PC-9 (cell line): ENCODE measurements at regions not wholly inside any gene's neighbourhood (a gene's known extent, or its start where the extent isn't known, plus 50 kb on each side); places are given as distances from the start of the nearest gene placed in this dataset.

ENCODE experiments used
- BruUV-seq: library from RNA; stranded (reverse); fragments of 400-500 nt; replicated peaks from 2 replicates; lab custom pipeline; 2021; lab: Mats Ljungman, UMichigan
- CTCF ChIA-PET: fragments of 300-600 bp; sonication (Branson Sonifier 250); formaldehyde crosslinking; loops from one replicate; lab custom pipeline; 2022; ENCODE audit warnings: antibody characterized with exemption; lab: Charles Lee
- POLR2A ChIA-PET: fragments of 300-600 bp; sonication (Branson Sonifier 250); formaldehyde crosslinking; loops from one replicate; lab custom pipeline; 2022; ENCODE audit warnings: antibody characterized with exemption; ENCODE audit not compliant: unreplicated experiment; lab: Charles Lee
- DNase-seq, 2 experiments: peaks; one replicate each; pipeline versions ENCODE4 v3.0.0 to v3.0.0-alpha.2; 2015 to 2022; ENCODE audit warnings: mixed read lengths in 1 of 2
- H2AFZ ChIP-seq: fragments of 200-600 bp; sonication (generic); 2 replicates; pipeline ENCODE4 v1.8.1; 2017; ENCODE audit warnings: antibody characterized with exemption
- H3F3A ChIP-seq: fragments of 200-600 bp; sonication (generic); 2 replicates; pipeline ENCODE4 v1.8.1; 2017; ENCODE audit warnings: antibody characterized with exemption, mild to moderate bottlenecking, low read depth; ENCODE audit not compliant: insufficient read depth
- H3K27ac ChIP-seq: fragments of 200-600 bp; sonication (generic); 2 replicates; pipeline ENCODE4 v1.6.1; 2016; ENCODE audit warnings: mixed run types
- H3K27me3 ChIP-seq: fragments of 200-600 bp; sonication (generic); 2 replicates; pipeline ENCODE4 v1.6.1; 2016; ENCODE audit warnings: low read depth, mixed run types; ENCODE audit not compliant: insufficient read depth
- H3K36me3 ChIP-seq: fragments of 200-600 bp; sonication (generic); 2 replicates; pipeline ENCODE4 v1.6.1; 2016; ENCODE audit warnings: low read depth, mixed run types
- H3K4me1 ChIP-seq: fragments of 200-600 bp; sonication (generic); replicated peaks from 2 replicates; pipeline ENCODE4 v1.6.1; 2016; ENCODE audit warnings: mixed run types; ENCODE audit not compliant: insufficient read depth
- H3K4me2 ChIP-seq: fragments of 200-600 bp; sonication (generic); 2 replicates; pipeline ENCODE4 v1.6.1; 2017; ENCODE audit warnings: mixed run types
- H3K4me3 ChIP-seq: fragments of 200-600 bp; sonication (generic); 2 replicates; pipeline ENCODE4 v1.6.1; 2016; ENCODE audit warnings: mixed run types
- H3K79me2 ChIP-seq: fragments of 200-600 bp; sonication (generic); 2 replicates; pipeline ENCODE4 v1.6.1; 2017; ENCODE audit warnings: low read depth, mixed run types
- H3K9me2 ChIP-seq: fragments of 200-600 bp; sonication (generic); 2 replicates; pipeline ENCODE4 v1.8.1; 2017; ENCODE audit warnings: mild to moderate bottlenecking; ENCODE audit not compliant: insufficient read depth
- H3K9me3 ChIP-seq: fragments of 200-600 bp; sonication (generic); 2 replicates; pipeline ENCODE4 v1.8.1; 2016; ENCODE audit warnings: low read depth; ENCODE audit not compliant: insufficient read depth
- H4K20me1 ChIP-seq: fragments of 200-600 bp; sonication (generic); 2 replicates; pipeline ENCODE4 v1.8.1; 2017; ENCODE audit not compliant: insufficient read depth
- CTCF ChIP-seq: fragments of 200-600 bp; sonication (generic); conservative IDR thresholded peaks from 2 replicates; pipeline ENCODE4 v1.6.1; 2017; ENCODE audit warnings: mixed run types, antibody characterized with exemption, mild to moderate bottlenecking, moderate library complexity
- EZH2 ChIP-seq: fragments of 200-600 bp; sonication (generic); IDR thresholded peaks from 2 replicates; pipeline ENCODE4 v1.8.0; 2017; ENCODE audit warnings: antibody characterized with exemption, low read depth
- intact Hi-C: fragments of 100-400 bp; cut with micrococcal nuclease; formaldehyde crosslinking; loops from one replicate; pipeline ENCODE4 v1.10.0; 2022; ENCODE audit not compliant: unreplicated experiment

GRCh38 chr2:8268172-8268783 is 413.6 kb upstream of the ID2 start:
- no peak overlapping the region for H2AFZ ChIP-seq
- no peaks in the 10 kb centered on the region for H3K79me2 ChIP-seq
- no peaks in the 10 kb centered on the region for H3F3A ChIP-seq
- TF ChIP-seq EZH2 (no peak), CTCF (no peak)
- POLR2A ChIA-PET: no interaction called here
- H3K27me3 ChIP-seq: peaks cover 30% of the 10 kb centered on the region
- no peak overlapping the region for H3K4me2 ChIP-seq
- BruUV-seq: no TSS peak
- H3K4me1 ChIP-seq: no peaks in the 10 kb centered on the region
- CTCF ChIA-PET: no interaction called here
- DNase-seq: no peak
- no peak overlapping the region for H3K27ac ChIP-seq
- no peaks in the 10 kb centered on the region for H3K9me3 ChIP-seq
- intact Hi-C loops: no loop called here
- no peaks in the 10 kb centered on the region for H3K9me2 ChIP-seq
- H3K4me3 ChIP-seq: no peak overlapping the region
- H4K20me1 ChIP-seq: no peaks in the 10 kb centered on the region; the same call in 1 of the 2 replicates
- H3K36me3 ChIP-seq: no peaks in the 10 kb centered on the region

- intact Hi-C loops: no loop called here
- no peak overlapping the region for H2AFZ ChIP-seq
- no peaks in the 10 kb centered on the region for H3K36me3 ChIP-seq
- no peaks in the 10 kb centered on the region for H3K79me2 ChIP-seq
- ChIA-PET POLR2A (no interaction called here), CTCF (no interaction called here)
- H3K9me2 ChIP-seq: no peaks in the 10 kb centered on the region
- no peak overlapping the region for H3K4me3 ChIP-seq
- no peaks in the 10 kb centered on the region for H3K9me3 ChIP-seq
- no peaks in the 10 kb centered on the region for H3K4me1 ChIP-seq
- BruUV-seq: no TSS peak
- no peak overlapping the region for H3K4me2 ChIP-seq
- DNase-seq: no peak
- H3K27ac ChIP-seq: no peak overlapping the region
- no peaks in the 10 kb centered on the region for H3F3A ChIP-seq
- TF ChIP-seq CTCF: no peak
- no peak for TF ChIP-seq EZH2
- H4K20me1 ChIP-seq: no peaks in the 10 kb centered on the region; the same call in 1 of the 2 replicates
- H3K27me3 ChIP-seq: peaks cover 29% of the 10 kb centered on the region
Observed at GRCh38 chr2:8270699-8271098, 411.2 kb upstream of the ID2 start.

- no peak for DNase-seq
- H4K20me1 ChIP-seq: no peaks in the 10 kb centered on the region; the same call in 1 of the 2 replicates
- ChIA-PET CTCF (no interaction called here), POLR2A (no interaction called here)
- H3K27ac ChIP-seq: no peak overlapping the region
- H2AFZ ChIP-seq: no peak overlapping the region
- H3K9me3 ChIP-seq: no peaks in the 10 kb centered on the region
- intact Hi-C loops: no loop called here
- no peak overlapping the region for H3K4me3 ChIP-seq
- H3F3A ChIP-seq: no peaks in the 10 kb centered on the region
- no TSS peak for BruUV-seq
- TF ChIP-seq EZH2 (no peak), CTCF (no peak)
- no peaks in the 10 kb centered on the region for H3K9me2 ChIP-seq
- no peak overlapping the region for H3K4me2 ChIP-seq
- H3K4me1 ChIP-seq: no peaks in the 10 kb centered on the region
- H3K36me3 ChIP-seq: no peaks in the 10 kb centered on the region
- H3K27me3 ChIP-seq: peaks cover 32% of the 10 kb centered on the region
- no peaks in the 10 kb centered on the region for H3K79me2 ChIP-seq
Observed at GRCh38 chr2:8271461-8271860, 410.4 kb upstream of the ID2 start.
